ENCODE measurements at regions not wholly inside any gene's neighbourhood (a gene's known extent, or its start where the extent isn't known, plus 50 kb on each side); places are given as distances from the start of the nearest gene placed in this dataset.

DNA sequence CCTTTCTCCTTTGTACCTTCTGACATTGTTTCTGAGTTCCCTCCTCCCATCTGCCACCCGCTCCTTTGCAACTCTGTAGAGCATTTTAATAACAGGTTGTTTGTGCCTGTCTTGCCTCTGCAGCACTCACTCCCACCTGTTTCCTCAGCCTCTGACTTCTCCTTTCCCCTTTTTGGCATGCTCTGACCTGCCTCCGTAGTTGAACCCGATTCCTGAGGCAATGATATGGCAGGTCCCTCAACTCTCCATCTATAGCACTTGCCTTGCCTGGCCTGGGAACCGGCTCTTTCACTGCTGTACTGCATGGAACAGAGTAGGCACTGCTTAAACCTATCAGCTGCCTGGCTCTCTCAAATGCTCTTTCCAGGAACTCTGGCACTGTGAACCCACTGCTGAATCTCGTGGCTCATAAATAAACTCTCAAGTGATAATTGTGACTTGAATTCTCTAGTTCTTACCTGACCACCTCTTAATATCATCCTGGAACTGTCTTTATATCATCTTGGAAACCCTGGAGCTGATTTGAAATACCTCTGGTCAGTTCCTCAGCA is 50.3 kb downstream of the UTRN start:
- no peak for TF ChIP-seq CBFB (CRISPR knock-in tag; IDR thresholded peaks at IDR 0.05; ENCODE audit: low read depth)
- TF ChIP-seq ETV6 (CRISPR knock-in tag; IDR thresholded peaks at IDR 0.05), result no peak

All from WTC11 (cell line).